Stomach smooth muscle (tissue), 2 donors: ENCODE measurements at regions not wholly inside any gene's neighbourhood (a gene's known extent, or its start where the extent isn't known, plus 50 kb on each side); places are given as distances from the start of the nearest gene placed in this dataset.

Experiments used
- H3K27ac ChIP-seq: one replicate; pipeline ENCODE4 v1.7.0; 2013; ENCODE audit warnings: mild to moderate bottlenecking, low read length, inconsistent platforms
- H3K27me3 ChIP-seq, 2 donors: one replicate each; pipeline ENCODE4 v1.7.0; 2013; ENCODE audit warnings: low read length in 2 of 2; ENCODE audit not compliant: insufficient read depth in 2 of 2, control insufficient read depth in 1 of 2
- H3K36me3 ChIP-seq, 2 donors: one replicate each; pipeline ENCODE4 v1.7.0; 2013; ENCODE audit warnings: low read length in 2 of 2; ENCODE audit not compliant: control insufficient read depth in 2 of 2, insufficient read depth in 2 of 2
- H3K4me1 ChIP-seq: one replicate; pipeline ENCODE4 v1.7.0; 2013; ENCODE audit warnings: low read length; ENCODE audit not compliant: control insufficient read depth, insufficient read depth
- H3K4me3 ChIP-seq, 2 donors: one replicate each; pipeline ENCODE4 v1.7.0; 2013; ENCODE audit warnings: low read length in 2 of 2
- H3K9ac ChIP-seq, 2 donors: one replicate each; pipeline ENCODE4 v1.7.0; 2013; ENCODE audit warnings: low read length in 2 of 2, mild to moderate bottlenecking in 1 of 2
- H3K9me3 ChIP-seq, 2 donors: one replicate each; pipeline ENCODE4 v1.7.0; 2013; ENCODE audit warnings: low read length in 2 of 2; ENCODE audit not compliant: control insufficient read depth in 2 of 2
- donor health status: healthy.
- donor health status: Pancreatic carcinoma.

DNA sequence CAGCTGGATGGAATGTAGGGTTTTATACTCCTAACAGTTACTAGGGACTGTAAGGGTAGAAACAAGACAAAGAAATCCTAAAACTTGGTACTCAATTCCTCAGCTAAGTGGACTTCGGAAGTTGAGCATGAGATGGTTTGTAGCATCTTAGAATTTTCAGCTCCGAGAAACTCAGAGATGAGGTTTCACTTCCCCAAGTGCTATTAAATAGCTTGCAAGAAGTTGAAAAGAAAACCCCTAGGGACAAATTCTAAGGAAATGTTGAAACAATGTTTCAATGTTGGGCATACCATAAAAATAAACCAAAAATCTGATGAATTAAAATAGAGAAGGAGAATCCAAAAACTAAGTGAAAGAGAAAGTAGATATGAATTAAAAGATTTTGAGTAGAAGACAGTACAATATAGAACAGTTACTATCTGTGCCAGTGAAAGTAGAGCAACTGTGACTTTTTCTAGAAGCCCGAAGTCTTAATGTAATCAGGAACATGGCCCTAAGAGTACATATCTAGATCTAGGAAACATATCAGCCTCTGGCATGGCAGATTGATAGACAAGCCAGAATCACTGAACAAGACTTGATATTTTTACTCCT lies 308.6 kb upstream of the RGMB start:
- Histone ChIP-seq H3K27me3 (no peaks in the 10 kb centered on the region), H3K9ac (no peak overlapping the region), H3K9me3 (no peaks in the 10 kb centered on the region), H3K4me1 (no peaks in the 10 kb centered on the region), H3K27ac (no peak overlapping the region), H3K36me3 (no peaks in the 10 kb centered on the region), H3K4me3 (no peak overlapping the region)

DNA sequence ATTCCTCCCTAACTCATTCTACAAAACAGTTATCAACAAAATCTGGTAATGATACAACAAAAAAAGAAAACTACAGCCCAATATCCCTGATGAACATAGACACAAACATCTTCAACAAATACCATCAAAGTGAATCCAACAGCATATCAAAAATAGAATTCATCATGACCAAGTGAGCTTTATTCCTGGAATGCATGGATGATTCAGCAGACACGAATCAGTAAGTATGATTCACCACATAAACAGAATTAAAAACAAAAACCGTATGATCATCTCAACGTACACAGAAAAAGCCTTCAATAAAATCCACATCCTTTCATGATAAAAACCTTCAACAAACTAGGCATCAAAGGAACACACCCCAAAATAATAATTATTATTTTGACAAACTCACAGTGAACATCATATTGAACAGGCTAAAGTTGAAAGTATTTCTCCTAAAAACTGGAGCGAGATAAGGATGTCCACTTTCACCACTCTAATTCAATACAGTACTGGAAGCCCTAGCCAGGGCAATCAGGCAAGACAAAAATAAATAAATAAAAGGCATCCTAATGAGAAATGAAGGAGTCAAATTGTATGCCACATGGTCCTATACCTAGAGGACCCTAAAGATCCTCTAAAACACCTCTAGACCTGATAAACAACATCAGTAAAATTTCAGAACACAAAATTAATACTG lies 305.1 kb upstream of the RGMB start:
- Histone ChIP-seq H3K36me3 (no peaks in the 10 kb centered on the region), H3K27me3 (no peaks in the 10 kb centered on the region), H3K4me1 (no peaks in the 10 kb centered on the region), H3K27ac (no peak overlapping the region), H3K9ac (no peak overlapping the region), H3K4me3 (no peak overlapping the region), H3K9me3 (no peaks in the 10 kb centered on the region)

DNA sequence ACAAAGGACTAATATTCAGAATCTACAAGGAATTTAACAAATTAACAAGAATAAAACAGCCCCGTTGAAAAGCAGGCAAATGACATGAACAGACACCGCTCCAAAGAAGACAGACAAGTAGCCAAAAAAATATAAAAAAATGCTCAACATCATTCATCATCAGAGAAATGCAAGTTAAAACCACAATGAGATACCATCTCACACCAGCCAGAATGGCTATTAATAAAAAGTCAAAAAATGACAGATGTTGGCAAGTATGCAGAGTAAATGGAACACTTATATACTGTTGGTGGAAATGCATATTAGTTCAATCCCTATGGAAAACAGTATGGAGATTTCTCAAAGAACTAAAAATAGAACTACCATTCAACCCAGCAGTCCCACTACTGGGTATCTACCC lies 302.7 kb upstream of the RGMB start:
- H3K9ac ChIP-seq = no peak overlapping the region
- H3K4me1 ChIP-seq = no peaks in the 10 kb centered on the region
- H3K36me3 ChIP-seq = no peaks in the 10 kb centered on the region
- no peaks in the 10 kb centered on the region for H3K9me3 ChIP-seq
- H3K4me3 ChIP-seq = no peak overlapping the region
- H3K27me3 ChIP-seq = no peaks in the 10 kb centered on the region
- H3K27ac ChIP-seq = no peak overlapping the region

DNA sequence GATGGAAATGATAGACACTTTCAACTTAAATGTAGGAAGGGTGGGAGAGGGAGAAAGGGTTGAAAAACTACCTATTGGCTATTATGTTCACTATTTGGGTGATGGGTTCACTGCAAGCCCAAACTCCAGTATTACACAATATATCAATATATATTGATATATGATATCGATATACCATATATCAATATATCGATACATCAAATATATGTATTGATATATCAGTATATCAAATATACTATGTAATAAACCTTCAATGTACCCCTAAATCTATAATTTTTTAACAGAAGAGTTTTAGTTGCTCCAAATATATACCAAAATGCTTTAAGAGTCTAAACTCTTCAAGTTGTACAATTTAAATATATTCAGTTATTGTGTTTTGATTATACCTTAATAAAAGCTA lies 302.0 kb upstream of the RGMB start:
- Histone ChIP-seq H3K4me3 (no peak overlapping the region), H3K36me3 (no peaks in the 10 kb centered on the region), H3K4me1 (no peaks in the 10 kb centered on the region), H3K9me3 (no peaks in the 10 kb centered on the region), H3K27me3 (no peaks in the 10 kb centered on the region), H3K9ac (no peak overlapping the region), H3K27ac (no peak overlapping the region)

DNA sequence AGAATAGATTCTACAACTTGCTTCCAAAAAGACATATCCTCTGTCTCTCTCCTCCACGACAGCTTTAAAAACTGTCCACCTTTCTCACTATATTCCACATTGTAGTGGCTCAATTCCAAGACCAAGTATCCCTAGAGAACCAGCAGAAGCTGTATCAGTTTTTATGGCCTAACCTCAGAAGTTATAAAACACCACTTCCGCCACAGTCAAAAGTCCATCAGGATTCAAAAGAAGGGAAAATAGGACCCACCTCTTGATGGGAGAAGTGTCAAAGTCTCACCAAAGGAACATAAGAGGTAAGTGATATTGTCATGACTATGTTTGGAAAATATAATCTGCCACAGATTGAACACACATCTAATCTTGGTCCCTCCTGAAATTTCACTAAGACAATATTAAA lies 299.2 kb upstream of the RGMB start:
- no peak overlapping the region for H3K9ac ChIP-seq
- H3K9me3 ChIP-seq = no peaks in the 10 kb centered on the region
- H3K27me3 ChIP-seq = no peaks in the 10 kb centered on the region

DNA sequence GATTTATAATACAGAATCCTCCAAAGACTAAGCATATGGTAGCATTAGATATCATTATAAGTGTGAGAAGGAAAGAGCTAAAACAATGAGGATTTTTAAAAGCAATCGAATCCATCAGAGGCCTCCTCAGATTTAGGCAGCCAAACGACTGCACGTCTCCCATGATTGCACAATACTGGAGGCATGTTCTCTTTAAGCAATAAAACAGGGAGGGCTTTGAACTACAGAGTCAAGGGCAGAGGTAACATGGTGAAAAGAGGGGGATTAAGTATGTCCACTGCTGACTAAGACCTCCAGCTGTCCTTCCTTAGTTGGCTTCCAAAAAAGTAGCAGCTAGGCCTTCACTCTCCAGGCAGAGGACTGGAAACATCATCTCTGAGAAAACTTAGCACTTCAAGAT lies 298.7 kb upstream of the RGMB start:
- Histone ChIP-seq H3K36me3 (no peaks in the 10 kb centered on the region), H3K27ac (no peak overlapping the region), H3K4me3 (no peak overlapping the region), H3K9me3 (no peaks in the 10 kb centered on the region), H3K9ac (no peak overlapping the region), H3K4me1 (no peaks in the 10 kb centered on the region), H3K27me3 (no peaks in the 10 kb centered on the region)

More for the DNA sequence above, 299.2 kb upstream of the RGMB start:
- no peaks in the 10 kb centered on the region for H3K36me3 ChIP-seq
- H3K27ac ChIP-seq = no peak overlapping the region
- H3K4me1 ChIP-seq = no peaks in the 10 kb centered on the region
- no peak overlapping the region for H3K4me3 ChIP-seq

DNA sequence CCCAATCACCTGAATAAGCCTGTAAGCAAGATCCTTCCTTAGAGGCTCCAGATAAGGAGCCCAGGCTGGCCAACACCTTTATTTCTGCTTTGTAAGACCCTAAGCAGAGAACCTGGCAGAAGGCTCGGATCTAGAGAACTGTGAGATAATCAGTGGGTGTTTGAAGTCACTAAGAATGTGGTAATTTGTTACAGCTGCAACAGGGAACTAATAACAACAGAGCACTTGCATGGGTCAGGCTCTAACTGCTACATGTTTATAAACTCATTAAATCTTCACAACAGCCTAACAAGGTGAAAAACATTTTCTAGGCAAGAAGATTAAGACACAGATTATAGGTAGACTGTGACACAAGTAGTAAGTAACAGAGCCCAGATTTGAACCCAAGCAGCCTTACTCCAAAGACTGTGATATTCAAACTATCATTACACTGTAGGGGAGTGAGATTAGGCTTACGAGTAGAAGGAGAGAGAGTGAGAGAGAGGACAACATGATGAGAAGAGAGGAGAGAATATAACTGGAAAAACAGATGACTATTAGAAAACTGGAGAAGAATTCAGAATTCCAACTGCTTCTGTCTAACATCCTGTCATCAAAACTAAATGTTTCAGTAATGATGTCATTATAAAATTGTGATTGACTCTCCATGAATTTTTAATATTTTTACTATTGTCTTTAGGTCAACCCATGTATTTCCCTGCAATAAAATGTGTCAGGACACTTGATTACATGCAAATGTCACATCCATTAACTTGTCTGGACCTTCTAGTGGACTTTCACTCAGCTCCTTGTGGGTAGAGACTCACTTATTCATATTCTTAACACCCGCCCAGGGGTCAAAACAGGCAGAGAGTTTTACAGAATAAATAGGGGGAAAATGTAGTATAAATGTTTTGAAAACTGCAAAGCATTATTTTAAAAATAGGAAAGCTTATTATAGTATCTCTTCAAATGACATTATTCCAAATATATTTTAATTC lies 290.9 kb upstream of the RGMB start:
- no peak overlapping the region for H3K9ac ChIP-seq
- H3K36me3 ChIP-seq = no peaks in the 10 kb centered on the region
- H3K27ac ChIP-seq = no peak overlapping the region
- H3K9me3 ChIP-seq = no peaks in the 10 kb centered on the region
- no peak overlapping the region for H3K4me3 ChIP-seq
- no peaks in the 10 kb centered on the region for H3K4me1 ChIP-seq
- H3K27me3 ChIP-seq = no peaks in the 10 kb centered on the region

DNA sequence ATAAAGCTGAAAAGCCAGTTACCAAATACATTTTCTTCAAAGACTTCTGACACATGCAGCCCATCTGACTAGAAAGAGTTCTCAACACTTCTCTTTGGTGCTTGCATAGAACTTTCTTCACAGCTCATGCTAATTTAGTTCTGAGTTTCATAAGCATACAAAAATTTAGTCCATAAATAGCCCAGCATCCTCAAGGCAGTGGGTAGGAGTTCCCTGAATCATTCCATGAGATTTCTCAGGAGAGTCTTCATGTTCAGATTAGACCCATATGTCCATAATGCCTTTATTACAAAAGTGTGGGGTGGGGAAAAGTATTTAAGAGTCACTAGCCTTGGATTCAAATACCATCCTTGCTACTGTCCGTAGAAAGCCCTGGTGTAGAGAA lies 290.2 kb upstream of the RGMB start:
- Histone ChIP-seq H3K27me3 (no peaks in the 10 kb centered on the region), H3K36me3 (no peaks in the 10 kb centered on the region), H3K4me1 (no peaks in the 10 kb centered on the region), H3K4me3 (no peak overlapping the region), H3K9me3 (no peaks in the 10 kb centered on the region), H3K27ac (no peak overlapping the region), H3K9ac (no peak overlapping the region)

DNA sequence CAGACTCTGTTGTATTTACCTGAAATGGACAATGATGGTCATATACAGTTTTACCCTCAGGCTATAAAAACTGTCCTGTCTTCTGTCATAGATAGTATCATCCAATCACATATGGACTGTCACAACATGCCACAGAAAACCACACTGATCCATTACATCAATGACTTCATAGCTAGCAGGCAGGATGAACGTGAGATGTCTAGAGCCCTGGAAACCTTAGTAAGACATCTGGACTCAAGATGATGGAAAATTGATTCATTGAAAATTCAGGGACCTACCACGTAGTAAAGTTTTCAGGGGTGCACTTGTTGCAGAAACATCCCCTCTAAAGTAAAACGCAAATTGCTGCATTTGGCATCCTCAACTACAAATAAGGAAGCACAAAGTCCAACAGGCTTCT lies 284.4 kb upstream of the RGMB start:
- Histone ChIP-seq H3K9me3 (peaks cover 0 to 5% of the 10 kb centered on the region in 2 donors), H3K36me3 (no peaks in the 10 kb centered on the region), H3K27ac (no peak overlapping the region), H3K4me3 (no peak overlapping the region), H3K9ac (no peak overlapping the region), H3K4me1 (no peaks in the 10 kb centered on the region), H3K27me3 (no peaks in the 10 kb centered on the region)

DNA sequence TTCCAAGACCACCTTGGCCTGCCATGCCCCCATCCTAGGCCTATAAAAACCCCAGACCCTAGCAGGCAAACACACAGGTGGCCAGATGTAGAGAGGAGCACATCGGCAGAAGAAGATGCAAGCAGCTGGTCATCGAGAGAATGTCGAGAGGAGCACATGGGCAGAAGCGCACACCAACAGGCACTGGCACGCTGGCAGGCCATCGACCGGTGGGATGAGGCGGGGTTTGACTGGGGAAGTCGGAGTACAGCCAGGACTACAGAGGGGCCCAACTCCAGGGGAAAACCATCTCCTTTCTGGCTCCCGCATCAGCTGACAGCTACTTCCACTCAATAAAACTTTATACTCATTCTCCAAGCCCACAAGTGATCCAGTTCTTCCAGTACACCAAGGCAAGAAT lies 283.1 kb upstream of the RGMB start:
- H3K4me1 ChIP-seq = no peaks in the 10 kb centered on the region
- H3K36me3 ChIP-seq = no peaks in the 10 kb centered on the region
- no peaks in the 10 kb centered on the region for H3K27me3 ChIP-seq
- H3K9me3 ChIP-seq = peaks cover 0 to 5% of the 10 kb centered on the region in 2 donors
- no peak overlapping the region for H3K9ac ChIP-seq
- no peak overlapping the region for H3K4me3 ChIP-seq
- H3K27ac ChIP-seq = no peak overlapping the region
